ENCODE measurements at regions not wholly inside any gene's neighbourhood (a gene's known extent, or its start where the extent isn't known, plus 50 kb on each side); places are given as distances from the start of the nearest gene placed in this dataset.

DNA sequence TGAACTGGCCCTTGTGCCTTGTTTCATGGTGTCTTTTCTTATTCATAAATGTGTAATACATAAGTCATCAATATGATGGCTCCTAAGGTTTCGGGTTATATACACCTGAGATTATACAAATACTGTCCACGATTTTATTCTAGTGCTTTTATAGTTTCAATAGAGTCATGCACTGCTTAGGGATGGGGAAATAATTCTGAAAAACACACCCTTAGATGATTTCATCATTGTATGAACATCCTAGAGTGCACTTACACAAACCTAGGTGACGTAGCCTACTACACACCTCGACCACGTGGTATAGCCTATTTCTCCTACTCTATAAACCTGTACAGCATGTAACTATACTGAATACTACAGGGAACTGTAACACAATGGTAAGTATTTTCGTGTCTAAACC lies 988.8 kb upstream of the NR2F2 start:
- TF ChIP-seq, protein P1, sequence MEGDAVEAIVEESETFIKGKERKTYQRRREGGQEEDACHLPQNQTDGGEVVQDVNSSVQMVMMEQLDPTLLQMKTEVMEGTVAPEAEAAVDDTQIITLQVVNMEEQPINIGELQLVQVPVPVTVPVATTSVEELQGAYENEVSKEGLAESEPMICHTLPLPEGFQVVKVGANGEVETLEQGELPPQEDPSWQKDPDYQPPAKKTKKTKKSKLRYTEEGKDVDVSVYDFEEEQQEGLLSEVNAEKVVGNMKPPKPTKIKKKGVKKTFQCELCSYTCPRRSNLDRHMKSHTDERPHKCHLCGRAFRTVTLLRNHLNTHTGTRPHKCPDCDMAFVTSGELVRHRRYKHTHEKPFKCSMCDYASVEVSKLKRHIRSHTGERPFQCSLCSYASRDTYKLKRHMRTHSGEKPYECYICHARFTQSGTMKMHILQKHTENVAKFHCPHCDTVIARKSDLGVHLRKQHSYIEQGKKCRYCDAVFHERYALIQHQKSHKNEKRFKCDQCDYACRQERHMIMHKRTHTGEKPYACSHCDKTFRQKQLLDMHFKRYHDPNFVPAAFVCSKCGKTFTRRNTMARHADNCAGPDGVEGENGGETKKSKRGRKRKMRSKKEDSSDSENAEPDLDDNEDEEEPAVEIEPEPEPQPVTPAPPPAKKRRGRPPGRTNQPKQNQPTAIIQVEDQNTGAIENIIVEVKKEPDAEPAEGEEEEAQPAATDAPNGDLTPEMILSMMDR (IDR thresholded peaks at IDR 0.05): no peak
- no peak for TF ChIP-seq ZFX (IDR thresholded peaks at IDR 0.05; ENCODE audit: borderline replicate concordance)
- no peak overlapping the region for H3K27ac ChIP-seq

DNA sequence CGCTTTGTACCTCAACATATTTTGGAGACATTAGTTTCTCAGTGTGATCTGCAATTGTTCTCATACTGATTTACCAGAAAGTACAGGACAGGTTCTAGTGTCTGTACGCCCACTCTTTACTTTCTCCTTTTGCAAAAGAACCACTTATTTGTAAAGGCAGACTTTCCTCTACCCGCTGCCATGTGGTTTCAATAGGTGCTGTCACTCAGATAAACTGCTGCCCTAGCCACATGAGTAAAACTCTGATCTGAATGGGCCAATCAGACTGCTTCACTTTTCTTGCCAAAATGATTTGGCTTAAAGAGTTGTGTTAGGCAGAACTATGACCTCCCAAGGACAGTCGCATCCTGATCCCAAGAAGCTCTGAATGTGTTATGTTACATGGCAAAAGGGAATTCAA lies 984.6 kb upstream of the NR2F2 start:
- no peak for TF ChIP-seq ZFX (IDR thresholded peaks at IDR 0.05; ENCODE audit: borderline replicate concordance)
- TF ChIP-seq, protein P1 (IDR thresholded peaks at IDR 0.05): no peak
- H3K27ac ChIP-seq: no peak overlapping the region

DNA sequence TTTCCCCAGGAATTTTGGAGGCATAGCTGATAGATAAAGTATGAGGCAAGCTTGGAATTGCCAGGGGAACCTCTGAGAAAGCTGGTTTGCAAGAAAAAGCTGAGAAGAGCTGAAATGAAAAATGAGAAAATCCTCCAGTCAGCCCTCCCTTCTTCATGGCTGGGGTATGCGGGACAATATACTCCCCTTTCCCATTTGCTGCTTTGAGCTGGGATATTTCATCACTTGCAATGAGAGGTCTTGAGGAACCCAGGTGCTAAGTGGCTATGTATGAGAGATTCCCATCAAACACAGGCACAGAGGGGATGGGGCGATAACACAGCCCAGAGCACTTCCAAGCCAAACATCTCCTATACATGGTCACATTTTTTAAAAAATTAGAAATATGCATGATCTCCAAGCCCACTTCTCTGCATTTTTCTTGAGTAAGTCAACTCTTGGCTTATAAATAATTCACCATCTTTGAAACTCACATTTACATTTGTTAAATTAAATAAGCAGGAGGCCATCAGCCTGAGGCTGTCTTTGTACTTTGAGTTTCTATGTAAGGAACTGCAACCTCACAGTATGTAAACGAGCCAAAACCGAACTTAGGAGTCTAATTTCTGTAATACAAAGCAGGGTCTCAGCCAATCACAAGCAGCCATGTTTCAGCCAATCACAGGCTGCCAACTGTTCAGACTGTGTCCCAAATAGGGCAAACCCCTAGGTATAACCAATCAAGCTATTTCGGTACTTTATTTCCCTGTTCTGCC lies 983.6 kb upstream of the NR2F2 start:
- H3K27ac ChIP-seq: no peak overlapping the region
- no peak for TF ChIP-seq ZFX (IDR thresholded peaks at IDR 0.05; ENCODE audit: borderline replicate concordance)
- TF ChIP-seq, protein P1 (IDR thresholded peaks at IDR 0.05): no peak

DNA sequence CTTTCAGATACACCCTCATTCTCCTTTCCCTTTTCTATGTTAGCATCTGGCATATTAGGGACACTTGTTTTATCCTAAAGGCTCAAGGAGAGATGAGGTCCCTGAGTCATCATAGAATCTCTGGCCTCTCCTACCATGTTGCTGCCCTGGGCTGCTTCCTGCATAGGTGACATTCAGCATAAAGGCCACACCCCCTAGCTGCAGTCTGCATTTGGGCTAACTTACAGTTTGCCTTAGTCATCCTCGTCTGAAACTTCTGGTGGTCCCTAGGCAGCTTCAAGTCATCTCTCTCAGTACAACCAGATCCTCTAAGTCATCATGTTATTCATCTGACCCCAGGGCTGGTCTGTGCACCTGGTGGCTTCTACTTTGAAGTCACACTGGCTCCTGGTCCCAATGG lies 982.7 kb upstream of the NR2F2 start:
- H3K27ac ChIP-seq: no peak overlapping the region
- no peak for TF ChIP-seq ZFX (IDR thresholded peaks at IDR 0.05; ENCODE audit: borderline replicate concordance)
- TF ChIP-seq, protein P1 (IDR thresholded peaks at IDR 0.05): no peak

DNA sequence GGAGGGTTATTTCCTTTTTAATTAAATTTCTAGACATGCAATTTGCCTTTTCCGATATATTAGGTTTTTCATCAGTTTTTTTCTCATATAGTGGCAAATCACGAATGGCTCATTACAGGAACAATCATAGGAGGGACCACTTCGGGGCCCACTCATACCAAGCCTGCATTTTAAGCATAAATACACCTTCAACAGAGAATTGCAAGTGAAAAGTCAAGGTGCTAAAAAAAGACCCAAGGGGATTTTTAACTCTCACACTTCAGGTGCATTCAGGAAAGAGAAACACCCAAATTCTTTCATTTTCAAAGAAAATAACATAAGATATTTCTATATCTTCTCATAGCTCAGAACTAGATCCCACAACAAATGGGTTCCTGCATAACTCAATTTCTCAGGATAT lies 979.6 kb upstream of the NR2F2 start:
- TF ChIP-seq ZFX (IDR thresholded peaks at IDR 0.05; ENCODE audit: borderline replicate concordance): no peak
- TF ChIP-seq, protein P1 (IDR thresholded peaks at IDR 0.05): no peak
- H3K27ac ChIP-seq: no peak overlapping the region

DNA sequence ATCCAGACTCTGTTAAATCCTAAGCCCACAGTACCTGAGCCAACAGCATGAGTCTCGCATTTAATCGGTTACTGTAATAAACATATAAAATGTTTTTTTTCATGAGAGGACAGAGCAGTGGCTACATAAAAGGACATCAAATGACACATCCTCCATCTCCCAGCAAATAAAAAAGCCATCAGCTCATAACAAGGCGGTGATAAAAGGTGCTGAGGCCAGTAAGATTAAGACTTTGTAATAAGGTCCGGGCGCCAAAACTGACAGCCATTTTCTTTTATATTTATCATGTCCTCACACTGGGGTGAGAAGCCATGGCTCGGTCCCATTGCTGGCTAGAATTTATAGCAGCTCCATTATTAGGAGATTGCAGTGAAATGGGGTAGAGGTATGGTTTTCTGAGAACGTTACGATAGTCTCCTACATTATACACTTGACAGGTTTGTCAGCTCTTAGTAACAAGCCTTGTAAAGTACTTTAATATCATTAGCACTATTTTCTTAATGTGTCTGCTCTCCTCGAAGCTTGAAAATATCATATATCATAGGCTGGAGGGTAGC lies 977.8 kb upstream of the NR2F2 start:
- TF ChIP-seq, protein P1 (IDR thresholded peaks at IDR 0.05): no peak
- TF ChIP-seq ZFX (IDR thresholded peaks at IDR 0.05; ENCODE audit: borderline replicate concordance): no peak
- no peak overlapping the region for H3K27ac ChIP-seq

DNA sequence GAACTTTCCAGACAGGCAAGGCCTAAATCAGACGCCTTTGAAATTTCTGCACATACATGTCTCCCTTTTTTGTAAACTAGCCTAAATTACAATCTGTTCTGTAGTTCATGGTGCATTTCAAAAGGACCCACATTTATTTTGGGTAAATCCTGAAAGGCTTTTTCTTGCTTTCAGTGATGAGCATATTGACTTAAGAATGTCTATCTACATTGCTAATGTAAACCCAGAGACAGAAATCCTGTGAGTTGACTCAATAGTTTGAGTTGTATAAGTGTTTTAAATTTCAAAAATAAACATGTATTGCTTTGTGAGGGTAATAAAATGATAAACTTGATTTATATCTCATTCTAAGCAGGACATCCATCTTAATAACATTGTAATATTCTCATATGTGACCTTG lies 977.0 kb upstream of the NR2F2 start:
- TF ChIP-seq, protein P1 (IDR thresholded peaks at IDR 0.05): no peak
- TF ChIP-seq ZFX (IDR thresholded peaks at IDR 0.05; ENCODE audit: borderline replicate concordance): no peak
- no peak overlapping the region for H3K27ac ChIP-seq

Data from 22Rv1 (cell line).